GM12892 (cell line): ENCODE measurements at regions not wholly inside any gene's neighbourhood (a gene's known extent, or its start where the extent isn't known, plus 50 kb on each side); places are given as distances from the start of the nearest gene placed in this dataset.

Source experiments
- POLR2A ChIP-seq: IDR thresholded peaks from 2 replicates; pipeline ENCODE4 v1.6.1; 2011; ENCODE audit warnings: low read depth, low read length, control low read depth
- POLR2AphosphoS5 ChIP-seq: IDR thresholded peaks from 2 replicates; pipeline ENCODE4 v1.6.1; 2011; ENCODE audit warnings: low read depth, low read length, control low read depth

DNA sequence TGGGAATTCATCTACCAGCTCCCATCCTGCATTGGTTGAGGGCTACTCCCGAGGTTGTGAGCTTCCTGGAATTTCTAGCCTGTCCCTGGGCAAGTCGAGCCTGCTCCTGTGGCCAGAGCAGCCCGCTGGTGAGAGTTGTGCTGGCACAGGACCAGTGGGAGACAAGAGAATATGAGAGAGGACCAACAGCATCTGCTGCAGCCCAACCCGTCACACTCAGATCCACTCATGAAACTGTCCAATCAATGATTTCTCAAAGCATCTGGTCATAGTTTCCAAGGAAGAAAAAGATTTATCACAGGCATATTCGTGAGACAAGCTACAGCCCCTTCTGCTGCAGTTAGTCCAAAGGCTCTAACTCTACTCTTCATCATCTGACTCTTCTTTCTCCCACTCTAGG is 64.4 kb upstream of the RAI14 start:
- TF ChIP-seq POLR2A (no peak), POLR2AphosphoS5 (no peak)
